A549 (cell line): ENCODE measurements at regions not wholly inside any gene's neighbourhood (a gene's known extent, or its start where the extent isn't known, plus 50 kb on each side); places are given as distances from the start of the nearest gene placed in this dataset.

Experiments
- BHLHE40 ChIP-seq: IDR thresholded peaks from 2 replicates; pipeline ENCODE4 v1.6.1; 2012; ENCODE audit warnings: low read depth, low read length, inconsistent platforms
- RAD21 ChIP-seq, 2 experiments: fragments of >200 bp in 1 of 2; sonication (Bioruptor Twin) in 1 of 2; formaldehyde crosslinking in 1 of 2; IDR thresholded peaks in 1 of 2; conservative IDR thresholded peaks in 1 of 2; 2 replicates in 1 of 2; 3 replicates in 1 of 2; pipeline ENCODE4 v1.6.1; 2012 to 2018; ENCODE audit warnings: inconsistent platforms in 1 of 2
- TF ChIP-seq, protein P1 (sequence below): fragments of >200 bp; sonication (Bioruptor Twin); formaldehyde crosslinking; IDR thresholded peaks from 3 replicates; pipeline ENCODE4 v1.5.1; 2016

DNA sequence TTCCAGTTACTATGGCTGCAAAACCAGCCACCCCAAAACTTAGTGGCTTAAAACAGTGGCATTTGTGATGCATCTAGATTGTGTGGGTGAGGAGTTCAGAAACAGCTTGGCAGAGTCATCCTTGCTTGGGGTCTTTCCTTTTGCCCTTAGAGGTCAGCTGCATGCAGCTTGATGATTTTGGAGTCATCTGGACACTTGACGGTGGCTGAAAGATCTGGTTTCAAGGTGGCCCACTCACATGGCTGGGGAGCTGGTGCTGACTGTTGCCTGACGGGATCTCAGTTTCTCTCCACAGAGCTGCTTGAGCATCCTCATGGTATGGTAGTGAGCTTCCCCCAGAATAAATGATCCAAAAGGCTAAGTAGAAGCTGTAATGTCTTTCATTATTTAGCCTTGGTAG, 191.3 kb upstream of the GALNT17 start:
- TF ChIP-seq, protein P1, sequence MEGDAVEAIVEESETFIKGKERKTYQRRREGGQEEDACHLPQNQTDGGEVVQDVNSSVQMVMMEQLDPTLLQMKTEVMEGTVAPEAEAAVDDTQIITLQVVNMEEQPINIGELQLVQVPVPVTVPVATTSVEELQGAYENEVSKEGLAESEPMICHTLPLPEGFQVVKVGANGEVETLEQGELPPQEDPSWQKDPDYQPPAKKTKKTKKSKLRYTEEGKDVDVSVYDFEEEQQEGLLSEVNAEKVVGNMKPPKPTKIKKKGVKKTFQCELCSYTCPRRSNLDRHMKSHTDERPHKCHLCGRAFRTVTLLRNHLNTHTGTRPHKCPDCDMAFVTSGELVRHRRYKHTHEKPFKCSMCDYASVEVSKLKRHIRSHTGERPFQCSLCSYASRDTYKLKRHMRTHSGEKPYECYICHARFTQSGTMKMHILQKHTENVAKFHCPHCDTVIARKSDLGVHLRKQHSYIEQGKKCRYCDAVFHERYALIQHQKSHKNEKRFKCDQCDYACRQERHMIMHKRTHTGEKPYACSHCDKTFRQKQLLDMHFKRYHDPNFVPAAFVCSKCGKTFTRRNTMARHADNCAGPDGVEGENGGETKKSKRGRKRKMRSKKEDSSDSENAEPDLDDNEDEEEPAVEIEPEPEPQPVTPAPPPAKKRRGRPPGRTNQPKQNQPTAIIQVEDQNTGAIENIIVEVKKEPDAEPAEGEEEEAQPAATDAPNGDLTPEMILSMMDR = no peak
- TF ChIP-seq RAD21 (conservative IDR thresholded peaks at IDR 0.05 in 1 of 2, IDR thresholded peaks at IDR 0.05 in 1 of 2) (no peak), BHLHE40 (no peak)
